KG1 (cell line): ENCODE measurements at regions not wholly inside any gene's neighbourhood (a gene's known extent, or its start where the extent isn't known, plus 50 kb on each side); places are given as distances from the start of the nearest gene placed in this dataset.

Experiments used
- DNase-seq: peaks from one replicate; lab custom pipeline; 2025; lab: John Stamatoyannopoulos, UW

DNA sequence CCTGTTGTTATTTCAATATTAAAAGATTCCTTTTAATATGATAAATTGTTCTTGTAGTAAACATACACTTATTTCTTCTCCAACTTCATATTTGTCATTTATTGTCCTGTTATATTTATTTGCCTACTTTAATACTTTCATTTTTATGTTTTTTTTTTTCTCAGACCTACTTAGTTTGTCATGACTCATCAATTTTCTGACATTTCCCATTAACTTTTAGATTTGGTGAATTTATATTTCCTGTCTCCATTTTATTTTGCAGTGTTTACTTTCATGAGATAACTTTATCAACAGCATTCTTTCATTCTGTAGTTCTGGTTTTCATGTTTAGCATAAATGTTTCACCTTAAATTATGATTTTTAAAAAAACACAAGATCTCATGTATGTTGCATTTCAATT lies 788.7 kb downstream of the EFNA5 start:
- no peak for DNase-seq

DNA sequence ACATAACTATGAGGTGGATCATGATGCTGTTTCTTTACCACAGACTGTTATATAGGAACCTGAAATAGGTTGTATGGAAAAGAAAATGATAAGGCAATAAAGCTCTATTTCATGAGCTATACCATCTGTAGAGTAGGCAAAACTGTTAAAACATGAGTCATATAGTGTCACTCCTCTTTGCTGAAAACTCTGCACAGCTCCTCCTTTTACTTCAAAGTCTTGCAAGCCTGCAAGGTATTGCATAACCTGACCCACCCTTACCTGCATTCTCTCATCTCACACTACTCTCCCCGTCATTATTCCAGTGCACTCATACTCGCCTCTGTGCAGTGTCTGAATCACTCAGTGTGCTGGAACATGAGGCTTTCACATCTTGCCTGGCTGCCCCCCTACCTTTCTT lies 790.1 kb downstream of the EFNA5 start:
- no peak for DNase-seq

DNA sequence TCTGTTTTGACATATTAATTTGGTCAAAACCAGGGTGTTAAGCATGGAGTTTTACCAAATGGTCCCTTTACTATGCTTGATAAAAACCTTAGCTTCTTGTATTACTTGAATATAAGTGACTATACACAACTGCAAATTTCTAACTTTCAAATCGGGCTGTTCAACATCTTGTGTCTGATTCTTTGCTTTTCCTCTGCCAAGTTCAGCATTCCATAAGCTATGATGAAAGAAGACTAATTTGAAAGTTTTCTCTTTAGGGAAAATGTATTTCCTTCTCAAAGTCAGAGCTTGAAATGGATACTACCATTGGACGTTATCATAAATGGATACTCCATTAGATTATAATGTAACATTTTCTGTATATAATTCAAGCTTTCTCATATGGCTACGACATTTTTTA lies 792.9 kb downstream of the EFNA5 start:
- no peak for DNase-seq

DNA sequence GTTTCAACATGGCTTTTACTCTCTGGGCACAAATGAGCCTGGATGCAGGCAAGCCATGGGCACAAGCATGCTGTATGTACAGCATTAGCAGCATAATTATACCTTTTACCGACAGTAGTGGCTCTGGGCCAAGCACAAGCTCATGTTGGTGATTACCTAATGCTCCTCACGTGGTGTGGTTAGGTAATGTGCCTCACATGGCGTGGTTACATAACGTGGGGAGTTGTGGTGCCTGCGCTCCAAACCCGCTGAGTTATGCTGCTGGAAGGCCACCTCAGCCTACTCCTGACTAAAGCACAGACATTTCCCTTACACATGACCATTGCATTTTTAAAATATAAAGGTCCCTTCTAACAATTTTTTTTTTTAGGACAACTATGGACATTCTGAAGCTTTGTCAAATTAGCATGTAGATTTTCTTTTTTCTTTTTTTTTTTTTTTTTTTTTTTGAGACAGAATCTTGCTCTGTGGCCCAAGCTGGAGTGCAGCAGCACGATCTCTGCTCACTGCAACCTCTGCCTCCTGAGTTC lies 794.0 kb downstream of the EFNA5 start:
- no peak for DNase-seq

DNA sequence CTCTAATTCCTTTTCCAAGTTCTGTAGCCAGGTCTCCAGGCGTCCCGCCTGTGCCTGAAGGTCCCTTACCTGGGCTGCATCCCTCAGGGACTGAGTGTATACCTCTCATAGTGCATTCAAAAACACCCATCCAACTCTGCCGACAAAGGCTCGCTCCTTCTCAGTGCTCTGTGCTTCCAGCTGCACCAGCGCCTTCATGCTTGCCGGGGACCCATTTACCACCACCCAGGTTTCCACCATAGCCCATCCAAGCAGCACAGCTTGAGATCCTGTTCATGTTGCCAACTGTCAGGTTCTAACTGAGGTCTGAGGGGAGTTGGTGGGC lies 794.5 kb downstream of the EFNA5 start:
- DNase-seq = no peak

DNA sequence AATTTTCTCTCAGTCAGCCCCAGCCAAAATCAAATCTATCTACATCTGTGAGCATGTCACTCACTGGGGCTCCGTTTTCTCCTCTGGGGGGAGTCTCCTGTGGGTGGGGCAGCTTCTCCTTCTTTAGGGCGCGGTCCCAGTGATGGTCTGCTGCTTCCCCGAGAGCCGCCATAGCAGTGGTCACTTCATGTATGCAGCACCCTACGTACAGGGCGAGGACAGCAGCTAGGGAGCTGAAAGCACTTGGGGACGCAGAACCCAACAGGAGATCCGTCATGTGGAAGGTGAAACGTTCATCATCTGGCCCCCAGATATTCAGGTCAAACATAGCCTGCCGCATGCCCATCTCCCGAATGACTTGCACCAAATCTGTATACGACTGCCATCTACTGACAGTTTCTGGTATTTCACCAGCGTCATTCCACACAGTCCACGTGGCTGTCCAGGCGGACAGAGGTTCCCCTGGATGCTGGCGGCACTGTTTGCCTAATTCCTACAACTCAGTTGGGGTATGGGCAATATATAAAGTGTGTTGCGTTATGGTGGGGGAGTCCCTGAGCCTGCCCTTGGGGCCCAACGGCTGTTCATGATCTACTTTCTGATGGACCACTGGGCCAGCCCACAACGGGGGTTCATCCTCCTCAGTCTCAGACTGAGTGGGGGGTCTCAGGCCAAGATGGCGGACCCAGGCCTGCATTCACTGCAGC lies 795.0 kb downstream of the EFNA5 start:
- DNase-seq = peak; percentile 3

DNA sequence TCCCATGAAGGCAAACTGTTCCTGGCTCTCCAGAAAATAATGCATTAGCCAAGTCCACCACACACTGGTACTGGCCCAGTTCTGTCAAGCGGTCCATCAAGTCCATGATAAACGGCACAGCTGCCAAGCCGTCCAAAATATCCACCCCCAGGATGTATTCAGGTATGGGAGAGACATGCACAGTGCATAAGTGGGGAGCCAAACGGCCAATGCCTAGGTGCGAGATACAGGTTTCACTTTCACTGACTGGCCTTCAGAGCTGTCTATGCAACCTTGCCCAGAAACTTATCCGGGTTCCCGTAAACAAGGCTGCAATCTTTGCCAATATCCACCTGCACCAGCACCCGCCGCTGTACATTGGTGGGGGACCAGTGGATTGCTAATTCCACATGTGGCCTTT lies 795.8 kb downstream of the EFNA5 start:
- DNase-seq = no peak

DNA sequence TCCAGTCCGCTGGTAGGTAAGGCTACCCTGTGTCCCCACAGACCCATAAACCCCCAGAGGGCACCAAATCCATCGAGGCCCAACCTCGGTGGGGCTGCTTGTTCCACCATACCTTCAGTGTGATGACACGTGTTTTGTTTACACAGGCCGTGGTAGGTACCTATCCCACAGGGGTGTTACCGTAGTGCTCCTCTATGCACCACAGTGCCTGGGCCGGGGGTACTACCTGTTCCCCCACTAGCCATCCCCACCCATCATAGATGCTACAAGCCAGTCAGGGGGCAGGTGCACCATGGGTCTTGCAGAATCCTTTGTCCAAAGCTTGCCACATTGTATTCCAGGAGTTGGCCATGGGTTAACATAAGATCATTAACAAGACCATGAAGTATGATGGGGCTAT lies 796.2 kb downstream of the EFNA5 start:
- no peak for DNase-seq

DNA sequence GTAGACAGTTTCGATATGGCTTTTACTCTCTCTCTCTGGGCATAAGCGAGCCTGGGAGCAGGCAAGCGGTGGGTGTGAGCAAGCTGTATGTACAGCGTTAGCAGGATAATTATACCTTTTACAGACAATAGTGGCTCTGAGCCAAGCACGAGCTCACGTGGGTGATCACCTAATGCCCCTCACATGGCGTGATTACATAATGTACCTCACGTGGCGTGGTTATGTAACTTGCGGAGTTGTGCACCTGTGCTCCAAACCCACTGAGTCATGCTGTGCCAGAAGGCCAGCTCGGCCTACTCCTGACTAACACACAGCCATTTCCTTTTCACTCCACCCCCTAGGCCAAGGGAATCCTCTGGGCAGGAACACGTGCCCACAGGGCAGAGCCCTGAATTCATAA lies 797.2 kb downstream of the EFNA5 start:
- no peak for DNase-seq

DNA sequence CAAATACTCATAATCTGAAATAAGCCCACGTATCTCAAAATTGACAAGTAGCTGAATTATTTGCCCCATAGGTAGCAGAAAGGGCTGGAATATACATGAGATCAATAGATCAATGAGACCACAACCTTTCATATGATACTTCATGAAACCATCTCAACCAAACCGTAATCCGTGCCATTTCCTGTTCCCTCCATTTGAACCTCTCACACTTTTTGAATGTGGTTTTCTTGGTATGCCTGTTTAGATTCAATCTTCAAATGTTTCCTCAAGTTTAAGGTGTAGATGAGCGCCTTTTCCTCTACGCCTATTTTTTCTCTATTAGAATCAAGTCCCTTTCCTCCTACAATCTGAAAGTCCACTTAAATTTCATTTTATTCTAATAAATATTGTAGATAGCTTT lies 805.5 kb downstream of the EFNA5 start:
- no peak for DNase-seq

DNA sequence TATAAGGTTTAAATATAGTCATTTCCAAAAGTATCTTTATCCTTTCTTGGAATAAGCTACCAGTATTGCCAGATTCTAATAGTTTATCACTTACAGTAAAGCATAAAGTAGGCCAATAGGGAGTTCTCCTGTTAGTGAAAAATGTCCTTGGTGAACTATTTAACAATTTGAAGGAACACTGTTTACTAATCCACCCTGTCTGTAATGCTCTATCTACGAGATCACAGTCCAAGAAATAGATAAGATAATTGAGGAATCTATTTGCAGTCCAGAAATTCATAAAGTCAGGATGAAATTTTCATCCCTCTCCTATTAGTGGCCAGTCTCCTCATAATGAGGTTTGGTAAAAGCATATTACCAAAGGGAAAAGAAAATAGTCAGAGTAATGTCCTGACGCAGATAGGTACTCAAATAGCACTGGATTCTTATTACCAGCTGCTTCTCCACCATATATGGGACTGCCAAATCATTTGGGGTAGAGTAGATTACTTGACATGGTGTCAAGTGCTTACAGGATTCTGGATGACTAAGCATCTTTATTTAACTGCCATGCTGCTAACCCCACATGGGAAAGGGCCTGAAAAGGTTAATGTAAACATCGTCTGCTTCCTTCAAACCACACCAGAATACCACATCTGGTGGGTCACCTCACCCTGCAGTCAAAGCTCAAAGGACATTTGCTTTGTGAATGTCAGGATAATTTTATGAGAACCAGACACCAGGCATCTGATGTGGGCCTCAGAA lies 808.1 kb downstream of the EFNA5 start:
- DNase-seq = no peak

DNA sequence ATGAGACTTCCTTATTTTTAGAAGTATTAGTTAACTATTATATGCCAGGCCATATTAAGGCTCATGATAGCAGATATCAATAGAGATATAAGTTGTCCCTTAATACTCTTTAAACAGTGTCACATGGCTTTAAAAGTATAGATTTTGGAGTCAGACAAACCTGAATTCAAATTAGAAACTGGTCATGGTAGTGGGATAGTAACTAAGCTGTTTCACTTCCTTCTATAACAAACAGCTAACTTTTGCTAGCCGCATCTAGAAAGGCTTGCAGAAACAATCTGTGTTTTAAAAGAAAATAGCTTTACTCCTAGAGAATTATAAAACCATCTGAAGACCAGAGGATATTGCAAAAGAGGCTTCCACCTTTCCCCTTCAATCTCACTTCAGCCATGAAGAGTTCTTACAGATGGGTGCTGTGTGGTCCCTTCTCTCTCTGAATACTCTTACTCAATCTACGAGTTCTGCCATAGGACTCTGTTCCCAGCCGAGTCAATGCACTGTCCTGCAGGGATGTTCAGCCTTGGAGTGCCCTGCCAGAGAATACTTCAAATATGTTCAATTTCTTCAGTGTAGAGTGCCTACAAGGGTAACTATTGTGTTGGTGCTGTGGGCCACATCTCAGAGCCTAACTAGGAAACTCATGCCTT lies 810.2 kb downstream of the EFNA5 start:
- no peak for DNase-seq

DNA sequence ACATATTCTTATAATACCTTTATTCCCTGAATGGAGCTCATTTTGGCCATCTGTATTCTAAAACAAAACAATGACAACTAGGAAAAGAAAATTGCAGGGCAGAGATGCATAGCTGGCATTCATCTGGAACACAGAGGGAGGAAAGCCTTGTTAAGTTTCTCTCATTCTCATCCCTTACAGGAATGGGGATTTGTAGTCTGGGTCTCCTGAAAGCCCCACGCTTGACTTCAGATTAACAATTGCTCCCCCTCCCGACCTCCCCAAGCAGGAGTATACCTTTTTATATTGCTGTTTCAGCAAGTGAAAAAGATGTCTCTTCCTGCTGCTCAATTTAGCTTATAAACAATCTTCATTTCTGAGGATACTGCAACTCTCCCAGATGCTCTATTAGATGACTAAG lies 812.1 kb downstream of the EFNA5 start:
- no peak for DNase-seq

DNA sequence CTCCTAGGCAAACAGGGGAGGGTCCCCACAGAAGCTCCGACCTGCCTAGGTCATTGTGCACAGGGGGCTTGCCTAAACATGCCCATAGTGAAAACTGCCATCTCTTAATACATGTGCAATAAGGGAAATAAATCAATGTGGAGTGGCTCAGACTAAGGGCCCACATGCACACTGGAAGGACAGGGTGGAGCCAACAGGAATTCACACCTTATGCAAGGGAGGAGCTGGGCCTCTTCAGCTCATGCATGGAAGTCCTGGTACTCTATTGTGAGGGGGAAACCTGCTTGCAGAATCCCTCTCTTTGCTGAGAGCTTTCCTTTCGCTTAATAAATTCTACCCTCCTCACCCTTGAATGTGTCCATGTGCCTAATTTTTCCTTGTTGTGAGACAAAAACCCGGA lies 815.8 kb downstream of the EFNA5 start:
- no peak for DNase-seq

DNA sequence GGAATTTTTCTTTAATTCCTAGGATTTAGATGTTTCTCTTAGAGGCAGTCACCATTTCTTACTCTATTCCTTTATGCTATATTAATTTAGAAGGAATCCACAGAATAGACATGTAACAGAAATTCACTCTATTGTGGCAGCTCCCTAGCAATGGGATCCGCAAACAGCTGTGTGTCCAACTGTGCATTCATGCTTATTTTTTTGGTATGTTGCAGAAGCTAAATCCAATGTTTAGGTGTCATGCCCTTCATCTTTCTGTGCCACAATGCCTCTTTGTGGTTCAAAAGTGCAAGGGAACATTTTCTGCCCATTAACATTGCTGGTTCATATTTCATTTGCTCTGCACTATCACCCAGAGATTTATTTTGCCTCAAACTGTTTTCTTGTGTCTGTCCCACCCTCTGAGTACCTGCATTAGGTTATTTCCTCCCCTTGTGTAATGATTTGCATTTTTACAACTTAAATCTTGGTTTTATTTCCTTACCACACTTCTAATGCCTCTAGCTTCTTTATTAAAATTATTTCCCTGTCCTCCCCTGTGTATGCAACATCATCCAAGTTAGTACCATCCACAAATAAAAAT lies 816.5 kb downstream of the EFNA5 start:
- DNase-seq = no peak

DNA sequence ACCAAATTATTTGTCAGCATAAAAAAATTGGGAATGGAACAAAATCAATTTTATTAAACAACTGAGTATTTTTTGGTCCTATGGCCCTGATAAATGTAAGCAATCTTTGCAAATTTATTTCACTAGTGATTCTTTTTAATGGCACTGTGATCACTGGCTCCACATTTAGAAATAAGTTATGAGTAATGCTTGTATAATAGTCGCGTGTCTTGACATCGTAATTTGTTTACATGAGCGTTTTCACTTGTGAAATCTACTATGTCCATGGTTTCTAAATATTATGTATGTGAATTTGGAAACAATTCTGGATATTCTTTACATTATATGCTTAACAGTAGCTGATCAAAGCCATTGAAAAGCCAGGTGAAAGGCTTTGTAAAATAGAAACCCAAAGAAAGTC lies 817.5 kb downstream of the EFNA5 start:
- DNase-seq = no peak

DNA sequence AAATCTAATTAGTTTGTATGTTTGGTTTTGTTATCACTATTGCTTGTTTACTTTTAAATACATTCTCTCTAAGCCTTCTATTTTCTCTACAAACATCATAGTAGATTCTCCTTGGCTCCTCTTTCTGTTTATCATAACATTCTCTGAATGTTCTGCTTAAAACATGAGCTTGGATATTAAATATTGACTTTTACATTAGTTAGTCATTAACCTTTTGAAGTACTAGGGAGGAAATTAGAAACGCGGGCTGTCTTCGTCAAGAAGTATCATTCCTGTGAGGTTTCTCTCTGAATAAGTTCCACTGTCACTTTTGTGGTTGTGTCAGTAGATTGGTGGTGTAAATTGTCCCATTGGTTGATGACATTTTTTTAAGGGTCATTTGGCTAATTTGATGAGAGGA lies 821.5 kb downstream of the EFNA5 start:
- DNase-seq = no peak

DNA sequence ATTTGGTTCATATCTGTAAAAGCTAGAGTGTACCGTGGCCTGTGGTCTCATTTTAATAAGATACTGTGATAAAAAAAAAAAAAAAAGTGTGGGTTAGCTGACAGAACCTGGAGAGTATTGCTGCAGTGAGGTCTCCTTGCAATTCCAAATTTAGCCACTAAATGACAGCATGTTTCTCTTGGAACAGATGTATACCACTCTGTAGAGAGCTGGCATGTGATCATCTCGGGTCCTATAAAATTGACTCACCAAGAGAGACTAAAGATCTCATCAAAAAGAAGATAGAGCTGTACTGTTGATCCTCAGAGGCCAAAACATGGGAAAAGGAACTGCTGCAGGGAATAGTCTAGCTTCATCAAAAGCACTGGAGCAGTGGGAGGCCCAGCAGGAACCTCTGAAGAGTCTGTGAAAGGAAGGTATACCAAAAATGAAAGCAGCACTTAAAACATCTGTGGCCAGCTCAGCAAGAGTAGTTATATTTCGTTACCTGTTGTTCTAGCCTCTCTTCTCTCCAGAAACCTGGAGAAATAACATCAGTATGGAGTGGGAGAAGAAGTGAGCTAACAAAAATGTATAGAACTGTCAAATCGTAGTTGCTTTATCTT lies 826.8 kb downstream of the EFNA5 start:
- no peak for DNase-seq

DNA sequence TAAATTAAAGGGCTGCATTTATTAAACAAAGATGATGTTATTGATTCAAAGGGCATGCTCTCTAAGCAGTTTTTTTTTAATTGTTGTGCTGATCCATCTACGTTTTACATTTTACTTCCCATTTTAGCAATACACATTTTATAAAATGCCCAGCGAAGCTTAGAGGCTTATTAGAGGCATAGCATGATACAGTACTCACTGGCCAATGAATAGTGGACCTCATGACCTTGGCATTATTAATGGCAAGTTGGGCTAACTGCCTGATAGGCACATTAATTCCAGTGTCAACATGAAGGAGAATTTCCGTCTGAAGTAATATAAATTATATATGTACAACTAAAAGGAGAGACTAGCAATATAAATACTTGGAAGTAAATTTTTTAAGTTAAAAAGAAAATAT lies 837.2 kb downstream of the EFNA5 start:
- no peak for DNase-seq

DNA sequence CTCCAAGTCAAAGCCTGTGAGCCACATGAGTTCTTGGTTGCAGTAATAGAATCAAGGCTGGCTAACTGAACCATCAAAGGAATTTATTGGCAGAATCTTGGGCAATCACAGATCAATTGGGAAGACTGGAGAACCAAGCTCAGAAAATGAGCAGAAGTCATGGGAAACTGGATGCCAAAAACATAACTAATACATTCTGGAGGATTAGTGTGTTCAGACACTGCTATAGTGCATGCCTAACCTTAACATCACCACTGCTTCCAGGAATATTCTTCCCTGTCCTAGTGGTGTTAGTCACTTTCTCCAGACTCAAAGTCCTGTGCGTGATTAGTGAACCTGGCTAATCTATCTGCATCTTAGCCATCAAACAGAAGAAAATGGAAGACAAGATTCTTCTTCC lies 843.7 kb downstream of the EFNA5 start:
- DNase-seq = no peak

DNA sequence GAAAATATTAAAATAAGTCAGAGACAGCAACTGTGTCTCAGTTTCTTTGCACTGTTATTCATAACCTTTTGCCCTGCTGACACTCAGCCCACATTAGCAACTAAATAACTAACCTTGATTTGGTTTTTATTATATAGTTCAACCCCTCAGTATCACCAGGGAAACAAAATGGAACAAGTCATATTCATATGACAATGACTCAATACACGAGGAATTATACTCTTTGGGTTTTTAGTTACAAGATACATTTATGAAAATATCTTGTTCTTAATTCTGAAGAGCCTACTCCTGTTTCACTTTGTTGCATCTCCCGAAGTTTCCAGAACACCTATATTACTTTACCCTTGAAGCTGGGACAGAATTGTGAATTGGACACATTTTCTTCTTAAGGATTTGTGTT lies 845.4 kb downstream of the EFNA5 start:
- no peak for DNase-seq

DNA sequence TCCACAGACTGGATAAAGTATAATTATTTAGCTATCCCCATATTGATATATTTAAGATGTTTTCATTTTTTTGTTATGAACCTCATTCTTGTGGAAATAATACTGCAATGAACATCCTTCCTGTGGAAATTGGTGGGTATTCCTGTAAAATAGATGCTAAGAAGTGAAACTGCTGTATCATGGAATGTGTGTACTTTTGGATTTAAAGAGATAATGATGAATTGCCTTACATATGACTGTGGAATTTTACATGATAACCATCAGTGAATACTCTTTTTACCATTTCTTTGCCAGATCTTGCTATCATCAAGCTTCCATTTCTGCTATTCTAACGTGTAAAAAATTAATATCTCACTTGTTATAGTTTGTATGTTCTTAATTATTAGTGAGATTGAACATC lies 847.9 kb downstream of the EFNA5 start:
- no peak for DNase-seq

DNA sequence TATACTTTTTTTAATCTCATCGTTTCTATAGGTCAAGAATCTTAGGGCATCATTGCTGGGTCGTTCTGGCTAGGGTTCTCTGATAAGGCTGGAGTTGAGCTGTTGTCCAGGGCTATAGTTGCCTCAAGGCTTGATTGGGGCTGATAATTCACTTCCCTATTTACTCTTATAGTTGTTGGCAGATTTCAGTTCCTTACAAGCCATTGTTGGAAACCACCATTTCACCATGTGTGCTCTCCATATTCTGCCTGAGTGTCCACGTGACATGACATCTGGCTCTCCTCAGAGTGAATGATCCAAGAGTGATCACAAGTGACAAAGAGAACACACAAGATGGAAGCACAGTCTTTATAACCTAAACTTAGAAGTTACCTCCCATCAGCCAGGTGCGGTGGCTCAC lies 852.2 kb downstream of the EFNA5 start:
- DNase-seq = no peak
